HG03103 (cell line): ENCODE measurements at regions not wholly inside any gene's neighbourhood (a gene's known extent, or its start where the extent isn't known, plus 50 kb on each side); places are given as distances from the start of the nearest gene placed in this dataset.

Source experiments
- ATAC-seq: cut with Tn5 transposase; IDR thresholded peaks from one replicate; pipeline ENCODE4 v1.9.1; 2021; ENCODE audit warnings: low read depth; ENCODE audit not compliant: unreplicated experiment

- ATAC-seq, result no peak
These were observed 52.1 kb upstream of the KCNE2 start for GRCh38 chr21:34311561-34312330.

GRCh38 chr21:34313116-34313515 is 50.7 kb upstream of the KCNE2 start:
- no peak for ATAC-seq
